Gastrocnemius medialis (tissue), 4 donors: ENCODE measurements at regions not wholly inside any gene's neighbourhood (a gene's known extent, or its start where the extent isn't known, plus 50 kb on each side); places are given as distances from the start of the nearest gene placed in this dataset.

Source experiments
- ATAC-seq, 2 donors: fragments of 150-250 bp; one replicate each; pipeline ENCODE4 v1.9.1; 2016
- DNase-seq, 2 donors: peaks; one replicate each; pipeline ENCODE4 v3.0.0-alpha.2; 2019
- H3K27ac ChIP-seq, 4 donors: fragments of 200-600 bp; sonication (generic); 1 replicate in 1 of 4; 2 replicates in 3 of 4; pipeline ENCODE4 v1.5.1; 2016 to 2018; ENCODE audit warnings: mild to moderate bottlenecking in 2 of 4, moderate library complexity in 1 of 4
- H3K27me3 ChIP-seq, 3 donors: fragments of 200-600 bp; sonication (generic) in 2 of 3; 1 replicate in 1 of 3; 2 replicates in 2 of 3; pipeline versions ENCODE4 v1.5.1 to v1.6.0; 2016 to 2019; ENCODE audit warnings: mild to moderate bottlenecking in 1 of 3, moderate library complexity in 1 of 3
- H3K36me3 ChIP-seq, 2 donors: fragments of 200-600 bp; sonication (generic) in 1 of 2; one replicate each; pipeline ENCODE4 v1.5.1; 2017 to 2018
- H3K4me1 ChIP-seq, 2 donors: fragments of 200-600 bp; sonication (generic) in 1 of 2; one replicate each; pipeline ENCODE4 v1.5.1; 2016 to 2017; ENCODE audit warnings: mild to moderate bottlenecking in 2 of 2
- H3K4me3 ChIP-seq, 4 donors: fragments of 200-600 bp; sonication (generic) in 3 of 4; 1 replicate in 1 of 4; 2 replicates in 3 of 4; pipeline ENCODE4 v1.5.1; 2016 to 2019; ENCODE audit warnings: mild to moderate bottlenecking in 2 of 4
- H3K9me3 ChIP-seq, 3 donors: fragments of 200-600 bp; sonication (generic) in 2 of 3; 1 replicate in 1 of 3; 2 replicates in 2 of 3; pipeline ENCODE4 v1.5.1; 2016 to 2019
- CTCF ChIP-seq, 5 experiments: fragments of 450-650 bp in 3 of 5; fragments of 200-600 bp in 2 of 5; sonication (generic) in 2 of 5; IDR thresholded peaks in 4 of 5; conservative IDR thresholded peaks in 1 of 5; 1 replicate in 4 of 5; 2 replicates in 1 of 5; pipeline ENCODE4 v1.5.1; 2016 to 2019; ENCODE audit warnings: antibody characterized with exemption in 5 of 5, mild to moderate bottlenecking in 3 of 5, moderate library complexity in 3 of 5
- POLR2A ChIP-seq, 2 donors: fragments of 450-650 bp; IDR thresholded peaks; one replicate each; pipeline ENCODE4 v1.6.1; 2017; ENCODE audit warnings: antibody characterized with exemption in 2 of 2, mild to moderate bottlenecking in 2 of 2, moderate library complexity in 2 of 2
- in situ Hi-C, 4 donors: fragments of 200-750 bp; cut with MboI; loops; one replicate each; pipeline versions ENCODE4 v1.15.0 to v1.8.0; 2017; ENCODE audit warnings: low sequenced_read_pairs in 4 of 4
- intact Hi-C: fragments of 100-400 bp; cut with DNase I; formaldehyde crosslinking; loops from one replicate; pipeline ENCODE4 v1.15.1; 2023; ENCODE audit warnings: low total_unique reads

- intact Hi-C loops: loop anchor here (10.0 kb wide), 1 partner anchor 445 kb away; the partner anchor contains the start of gene ENC1
- in situ Hi-C loops: loop anchor here in 3 of 4 donors (25.0 kb wide), 1 partner anchor 438 kb away; the partner anchor contains the start of gene ENC1 (in 3 of the 3)
- no peaks in the 10 kb centered on the region for H3K36me3 ChIP-seq
- H3K27me3 ChIP-seq: no peaks in the 10 kb centered on the region
- H3K27ac ChIP-seq: no peak overlapping the region
- no peak for DNase-seq
- H3K4me1 ChIP-seq: peaks cover 14 to 20% of the 10 kb centered on the region in 2 donors
- H3K9me3 ChIP-seq: no peaks in the 10 kb centered on the region
- no peak overlapping the region for H3K4me3 ChIP-seq
- no peak for ATAC-seq
- TF ChIP-seq POLR2A (IDR thresholded peaks at IDR 0.05) (no peak), CTCF (IDR thresholded peaks at IDR 0.05 in 4 of 5, conservative IDR thresholded peaks at IDR 0.05 in 1 of 5) (no peak)
Observed at GRCh38 chr5:74199436-74200210, 440.9 kb downstream of the ENC1 start.

- no peak for DNase-seq
- Histone ChIP-seq H3K4me3 (no peak overlapping the region), H3K27ac (no peak overlapping the region), H3K9me3 (no peaks in the 10 kb centered on the region), H3K27me3 (no peaks in the 10 kb centered on the region), H3K36me3 (no peaks in the 10 kb centered on the region), H3K4me1 (peaks cover 14 to 20% of the 10 kb centered on the region in 2 donors)
- intact Hi-C loops (no loop called here), in situ Hi-C loops (loop anchor here in 1 of 4 donors (25.0 kb wide), 1 partner anchor 438 kb away; the partner anchor contains the start of gene ENC1)
- no peak for ATAC-seq
- TF ChIP-seq POLR2A (IDR thresholded peaks at IDR 0.05) (no peak), CTCF (IDR thresholded peaks at IDR 0.05 in 4 of 5, conservative IDR thresholded peaks at IDR 0.05 in 1 of 5) (no peak)
Observed at GRCh38 chr5:74199005-74199404, 441.5 kb downstream of the ENC1 start.

GRCh38 chr5:74198156-74198555 is 442.4 kb downstream of the ENC1 start:
- no peak for ATAC-seq
- no peak overlapping the region for H3K4me3 ChIP-seq
- no peaks in the 10 kb centered on the region for H3K36me3 ChIP-seq
- in situ Hi-C loops: loop anchor here in 1 of 4 donors (25.0 kb wide), 1 partner anchor 439 kb away; the partner anchor contains the start of gene ENC1
- H3K27ac ChIP-seq: no peak overlapping the region
- no peak for TF ChIP-seq POLR2A (IDR thresholded peaks at IDR 0.05)
- H3K9me3 ChIP-seq: no peaks in the 10 kb centered on the region
- DNase-seq: no peak
- no peaks in the 10 kb centered on the region for H3K27me3 ChIP-seq
- intact Hi-C loops: no loop called here
- H3K4me1 ChIP-seq: peaks cover 14 to 20% of the 10 kb centered on the region in 2 donors

GRCh38 chr5:74196233-74196632 is 444.3 kb downstream of the ENC1 start:
- intact Hi-C loops (no loop called here), in situ Hi-C loops (loop anchor here in 1 of 4 donors (25.0 kb wide), 1 partner anchor 441 kb away; the partner anchor contains the start of gene ENC1)
- H3K36me3 ChIP-seq: no peaks in the 10 kb centered on the region
- peaks cover 6 to 12% of the 10 kb centered on the region in 2 donors for H3K4me1 ChIP-seq
- TF ChIP-seq CTCF (IDR thresholded peaks at IDR 0.05 in 4 of 5, conservative IDR thresholded peaks at IDR 0.05 in 1 of 5) (no peak), POLR2A (IDR thresholded peaks at IDR 0.05) (no peak)
- no peak overlapping the region for H3K27ac ChIP-seq
- DNase-seq: no peak
- H3K27me3 ChIP-seq: no peaks in the 10 kb centered on the region
- ATAC-seq: no peak
- no peak overlapping the region for H3K4me3 ChIP-seq
- no peaks in the 10 kb centered on the region for H3K9me3 ChIP-seq

- ATAC-seq (no peak), DNase-seq (no peak)
- H3K4me1 ChIP-seq: no peaks in the 10 kb centered on the region
- no peaks in the 10 kb centered on the region for H3K9me3 ChIP-seq
- in situ Hi-C loops (loop anchor here in 1 of 4 donors (25.0 kb wide), 1 partner anchor 443 kb away; the partner anchor contains the start of gene ENC1), intact Hi-C loops (no loop called here)
- no peak overlapping the region for H3K27ac ChIP-seq
- H3K4me3 ChIP-seq: no peak overlapping the region
- TF ChIP-seq CTCF (IDR thresholded peaks at IDR 0.05 in 4 of 5, conservative IDR thresholded peaks at IDR 0.05 in 1 of 5) (no peak), POLR2A (IDR thresholded peaks at IDR 0.05) (no peak)
- no peaks in the 10 kb centered on the region for H3K36me3 ChIP-seq
- no peaks in the 10 kb centered on the region for H3K27me3 ChIP-seq
Observed at GRCh38 chr5:74194196-74194595, 446.3 kb downstream of the ENC1 start.
